ENCODE measurements at regions not wholly inside any gene's neighbourhood (a gene's known extent, or its start where the extent isn't known, plus 50 kb on each side); places are given as distances from the start of the nearest gene placed in this dataset.

DNA sequence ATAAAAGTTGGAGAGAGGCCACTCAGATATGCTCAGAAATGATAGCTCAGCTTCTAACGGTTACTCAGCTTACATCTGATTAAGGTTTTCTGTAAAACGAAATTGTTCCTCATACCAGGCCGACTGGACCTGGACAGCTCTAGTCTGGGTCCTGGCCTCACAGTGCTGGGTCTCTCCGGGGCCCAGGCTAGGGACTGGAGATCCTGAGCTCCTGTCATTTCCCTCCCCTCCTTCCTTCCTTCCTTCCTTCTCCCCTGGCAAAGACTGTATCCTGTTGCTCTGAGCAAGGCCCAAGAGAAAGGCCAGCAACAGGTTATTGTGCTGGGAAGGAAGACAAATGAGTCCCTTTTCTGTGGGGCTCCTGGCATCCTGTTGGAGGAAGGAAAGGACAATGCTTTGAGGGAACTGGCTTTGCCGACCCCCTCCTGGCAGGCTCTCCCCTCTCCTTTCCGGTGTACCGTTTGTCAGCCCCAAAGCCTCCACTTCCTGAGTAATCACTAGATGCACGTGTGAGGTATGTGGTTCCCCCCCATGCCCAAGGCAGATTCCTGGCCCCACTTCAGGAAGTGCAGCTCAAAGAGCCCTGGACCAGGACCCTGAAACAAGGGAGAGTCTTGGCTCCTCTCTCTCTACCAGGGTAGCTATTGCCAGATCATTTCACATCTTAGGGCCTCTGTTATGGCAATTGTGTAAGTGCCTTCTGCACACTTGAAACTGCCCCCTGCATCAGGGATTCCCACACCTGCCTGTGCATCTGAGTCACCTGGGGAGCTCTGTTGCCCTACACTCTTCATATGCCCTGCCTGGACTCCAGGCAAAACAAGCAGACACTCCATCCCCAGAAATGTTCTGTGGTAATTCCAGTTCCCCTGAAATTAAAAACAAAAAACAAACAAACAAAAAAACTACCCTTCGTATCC lies 212.7 kb upstream of the FGGY start:
- Histone ChIP-seq H3K27me3 (ENCODE audit: control insufficient read depth in 5 of 5, insufficient read depth in 4 of 5, low read length in 5 of 5) (no peaks in the 10 kb centered on the region), H3K36me3 (ENCODE audit: control insufficient read depth in 5 of 5, insufficient read depth in 5 of 5, low read length in 5 of 5) (no peaks in the 10 kb centered on the region), H3K27ac (ENCODE audit: low read depth, low read length) (peak overlapping the region; percentile 37), H3K9me3 (ENCODE audit: control insufficient read depth in 5 of 5, low read length in 5 of 5) (peaks cover 0 to 5% (median 0%) of the 10 kb centered on the region in 5 donors), H3K9ac (ENCODE audit: low read length in 5 of 5) (no peak overlapping the region), H3K4me1 (ENCODE audit: control insufficient read depth in 5 of 5, insufficient read depth in 5 of 5, low read length in 5 of 5) (peaks cover 0 to 30% (median 9%) of the 10 kb centered on the region in 5 donors), H3K4me3 (ENCODE audit: low read depth in 1 of 5, low read length in 5 of 5) (no peak overlapping the region)

DNA sequence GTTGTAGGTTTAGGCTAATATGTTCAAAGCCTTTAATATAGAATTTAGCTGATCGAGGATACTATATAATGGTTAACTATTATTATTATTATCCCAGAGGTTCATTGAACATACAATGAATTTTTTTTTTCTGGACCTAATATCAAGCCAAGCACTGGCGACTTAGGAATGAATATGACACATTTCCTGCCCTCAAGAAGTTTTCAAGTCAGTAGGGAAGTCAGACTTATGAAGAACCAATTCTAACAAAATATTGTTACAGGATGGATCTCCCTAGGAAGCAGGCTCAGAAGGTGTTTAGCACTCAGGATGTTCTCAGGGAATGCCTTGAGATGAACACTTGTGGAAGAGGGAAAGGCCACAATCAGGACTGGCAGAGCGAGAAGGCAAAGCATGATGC lies 211.8 kb upstream of the FGGY start:
- no peak overlapping the region for H3K9ac ChIP-seq (ENCODE audit: low read length in 5 of 5)
- peaks cover 0 to 25% (median 5%) of the 10 kb centered on the region in 5 donors for H3K4me1 ChIP-seq (ENCODE audit: control insufficient read depth in 5 of 5, insufficient read depth in 5 of 5, low read length in 5 of 5)
- peaks cover 0 to 8% (median 0%) of the 10 kb centered on the region in 5 donors for H3K9me3 ChIP-seq (ENCODE audit: control insufficient read depth in 5 of 5, low read length in 5 of 5)
- H3K27ac ChIP-seq (ENCODE audit: low read depth, low read length): peak overlapping the region; percentile 37
- no peaks in the 10 kb centered on the region for H3K27me3 ChIP-seq (ENCODE audit: control insufficient read depth in 5 of 5, insufficient read depth in 4 of 5, low read length in 5 of 5)
- no peak overlapping the region for H3K4me3 ChIP-seq (ENCODE audit: low read depth in 1 of 5, low read length in 5 of 5)
- no peaks in the 10 kb centered on the region for H3K36me3 ChIP-seq (ENCODE audit: control insufficient read depth in 5 of 5, insufficient read depth in 5 of 5, low read length in 5 of 5)

DNA sequence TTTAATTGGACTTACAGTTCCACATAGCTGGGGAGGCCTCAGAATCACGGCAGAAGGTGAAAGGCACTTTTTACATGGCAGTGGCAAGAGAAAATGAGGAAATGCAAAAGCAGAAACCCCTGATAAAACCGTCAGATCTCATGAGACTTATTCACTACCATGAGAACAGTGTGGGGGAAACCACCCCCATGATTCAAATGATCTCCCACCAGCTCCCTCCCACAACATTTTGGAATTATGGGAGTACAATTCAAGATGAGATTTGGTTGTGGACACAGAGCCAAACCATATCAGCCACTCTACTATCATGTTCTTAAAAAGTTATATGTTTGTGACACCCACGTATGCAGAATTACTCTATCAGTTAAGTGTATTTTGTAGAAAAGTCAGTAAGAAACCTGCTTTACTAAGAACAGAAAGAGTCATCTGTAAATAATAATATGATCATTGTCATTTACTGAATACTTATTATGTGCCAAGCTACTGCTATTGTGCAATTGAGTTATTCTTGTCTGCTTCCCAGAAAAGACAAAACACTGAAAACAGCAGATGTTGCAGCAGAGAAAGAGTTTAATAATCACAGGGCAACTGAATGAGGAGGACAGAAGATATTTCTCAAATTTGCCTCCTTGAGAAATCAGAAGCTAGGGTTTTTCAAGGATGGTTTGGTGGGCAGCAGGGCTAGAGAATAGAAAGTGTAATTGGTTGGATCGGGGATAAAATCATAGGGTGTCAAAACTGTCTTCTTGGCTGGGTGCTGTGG lies 207.7 kb upstream of the FGGY start:
- Histone ChIP-seq H3K27ac (ENCODE audit: low read depth, low read length) (no peak overlapping the region), H3K4me3 (ENCODE audit: low read depth in 1 of 5, low read length in 5 of 5) (no peak overlapping the region), H3K9ac (ENCODE audit: low read length in 5 of 5) (no peak overlapping the region), H3K36me3 (ENCODE audit: control insufficient read depth in 5 of 5, insufficient read depth in 5 of 5, low read length in 5 of 5) (no peaks in the 10 kb centered on the region), H3K4me1 (ENCODE audit: control insufficient read depth in 5 of 5, insufficient read depth in 5 of 5, low read length in 5 of 5) (peaks cover 0 to 12% (median 2%) of the 10 kb centered on the region in 5 donors), H3K27me3 (ENCODE audit: control insufficient read depth in 5 of 5, insufficient read depth in 4 of 5, low read length in 5 of 5) (no peaks in the 10 kb centered on the region), H3K9me3 (ENCODE audit: control insufficient read depth in 5 of 5, low read length in 5 of 5) (peaks cover 0 to 8% (median 0%) of the 10 kb centered on the region in 5 donors)

DNA sequence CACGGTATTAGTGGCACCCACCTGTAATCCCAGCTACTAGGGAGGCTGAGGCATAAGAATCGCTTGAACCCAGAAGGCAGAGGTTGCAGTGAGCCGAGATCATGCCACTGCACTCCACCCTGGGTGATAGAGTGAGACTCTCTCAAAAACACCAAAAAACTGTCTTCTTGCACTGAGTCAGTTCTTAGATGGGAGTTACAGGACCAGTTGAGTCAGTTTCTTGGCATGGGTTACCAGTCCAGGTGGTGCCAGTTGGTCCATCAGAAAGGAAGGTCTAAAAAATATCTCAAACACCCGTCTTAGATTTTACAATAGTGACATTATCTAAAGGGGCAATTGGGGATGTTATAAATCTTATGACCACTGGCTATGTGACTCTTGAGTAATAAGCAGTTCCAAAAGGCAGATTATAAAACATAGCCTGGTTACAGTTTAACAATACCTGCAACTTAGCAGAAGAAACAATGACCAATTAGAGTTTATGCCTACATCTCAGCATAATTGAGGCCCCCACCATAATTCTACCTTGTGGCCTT lies 206.9 kb upstream of the FGGY start:
- Histone ChIP-seq H3K4me1 (ENCODE audit: control insufficient read depth in 5 of 5, insufficient read depth in 5 of 5, low read length in 5 of 5) (peaks cover 0 to 5% (median 0%) of the 10 kb centered on the region in 5 donors), H3K4me3 (ENCODE audit: low read depth in 1 of 5, low read length in 5 of 5) (no peak overlapping the region), H3K27ac (ENCODE audit: low read depth, low read length) (no peak overlapping the region), H3K27me3 (ENCODE audit: control insufficient read depth in 5 of 5, insufficient read depth in 4 of 5, low read length in 5 of 5) (no peaks in the 10 kb centered on the region), H3K9me3 (ENCODE audit: control insufficient read depth in 5 of 5, low read length in 5 of 5) (peaks cover 0 to 8% (median 0%) of the 10 kb centered on the region in 5 donors), H3K9ac (ENCODE audit: low read length in 5 of 5) (no peak overlapping the region), H3K36me3 (ENCODE audit: control insufficient read depth in 5 of 5, insufficient read depth in 5 of 5, low read length in 5 of 5) (no peaks in the 10 kb centered on the region)

DNA sequence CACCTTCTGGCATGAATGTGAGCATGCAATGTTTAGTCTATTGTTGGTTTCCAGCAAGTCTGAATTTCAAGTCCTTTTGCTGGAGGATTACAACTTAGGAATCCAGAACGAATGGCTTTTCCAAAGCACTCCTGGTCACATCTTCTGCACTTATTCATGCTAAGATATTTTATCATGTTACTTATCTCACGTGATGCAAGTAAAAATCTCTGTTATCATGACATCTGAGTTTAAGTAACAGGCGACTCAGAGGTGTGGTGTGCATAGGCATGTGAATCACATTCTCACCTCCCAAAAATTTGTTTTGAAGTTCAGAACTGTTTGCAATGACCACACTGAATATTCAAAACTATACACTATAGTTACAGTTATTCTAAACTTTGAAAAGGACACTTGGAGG lies 204.8 kb upstream of the FGGY start:
- Histone ChIP-seq H3K9me3 (ENCODE audit: control insufficient read depth in 5 of 5, low read length in 5 of 5) (peaks cover 0 to 8% (median 0%) of the 10 kb centered on the region in 5 donors), H3K27ac (ENCODE audit: low read depth, low read length) (no peak overlapping the region), H3K4me3 (ENCODE audit: low read depth in 1 of 5, low read length in 5 of 5) (no peak overlapping the region), H3K9ac (ENCODE audit: low read length in 5 of 5) (no peak overlapping the region), H3K27me3 (ENCODE audit: control insufficient read depth in 5 of 5, insufficient read depth in 4 of 5, low read length in 5 of 5) (no peaks in the 10 kb centered on the region), H3K4me1 (ENCODE audit: control insufficient read depth in 5 of 5, insufficient read depth in 5 of 5, low read length in 5 of 5) (peaks cover 0 to 4% (median 0%) of the 10 kb centered on the region in 5 donors), H3K36me3 (ENCODE audit: control insufficient read depth in 5 of 5, insufficient read depth in 5 of 5, low read length in 5 of 5) (no peaks in the 10 kb centered on the region)

DNA sequence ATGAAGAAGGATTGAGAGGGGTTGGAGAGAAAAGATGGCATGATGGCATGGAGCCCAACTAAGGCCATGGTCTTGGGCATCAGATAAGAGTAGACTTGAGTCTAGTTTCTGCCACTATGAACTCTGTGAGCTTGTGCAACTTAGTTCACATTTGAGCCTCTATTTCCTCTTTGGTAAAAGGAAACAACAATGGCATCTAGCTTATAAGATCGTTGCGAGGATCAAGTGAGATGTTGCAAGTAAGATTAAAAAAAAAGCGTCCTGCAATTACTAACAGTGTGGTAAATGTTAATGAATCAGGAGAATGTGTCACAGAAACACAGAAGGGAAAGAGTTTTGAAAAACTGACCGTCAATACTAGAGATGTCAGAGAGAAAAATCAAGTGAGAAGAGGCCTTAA lies 202.9 kb upstream of the FGGY start:
- Histone ChIP-seq H3K9me3 (ENCODE audit: control insufficient read depth in 5 of 5, low read length in 5 of 5) (peaks cover 0 to 6% (median 0%) of the 10 kb centered on the region in 5 donors), H3K9ac (ENCODE audit: low read length in 5 of 5) (no peak overlapping the region), H3K27ac (ENCODE audit: low read depth, low read length) (no peak overlapping the region), H3K4me1 (ENCODE audit: control insufficient read depth in 5 of 5, insufficient read depth in 5 of 5, low read length in 5 of 5) (peaks cover 0 to 4% (median 0%) of the 10 kb centered on the region in 5 donors), H3K27me3 (ENCODE audit: control insufficient read depth in 5 of 5, insufficient read depth in 4 of 5, low read length in 5 of 5) (no peaks in the 10 kb centered on the region), H3K4me3 (ENCODE audit: low read depth in 1 of 5, low read length in 5 of 5) (no peak overlapping the region), H3K36me3 (ENCODE audit: control insufficient read depth in 5 of 5, insufficient read depth in 5 of 5, low read length in 5 of 5) (no peaks in the 10 kb centered on the region)

DNA sequence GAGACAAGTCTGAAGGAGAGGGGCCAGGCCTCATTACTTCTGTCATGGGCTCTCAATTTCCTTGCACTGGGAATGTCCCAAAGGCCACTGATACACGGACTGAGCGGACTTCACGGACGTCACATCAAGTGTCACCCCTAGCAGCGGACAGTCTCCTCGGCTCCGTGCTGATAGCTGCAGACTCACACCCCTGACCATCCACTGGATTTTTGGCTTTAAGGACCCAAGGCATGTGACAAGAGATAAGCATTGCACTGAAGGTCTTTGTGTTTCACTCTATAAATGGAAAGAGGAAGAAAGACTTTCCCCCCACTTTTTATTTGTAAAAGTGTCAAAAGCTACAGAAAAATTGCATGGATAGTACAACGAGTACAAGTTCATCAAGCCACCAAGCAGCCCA lies 200.4 kb upstream of the FGGY start:
- Histone ChIP-seq H3K9ac (ENCODE audit: low read length in 5 of 5) (no peak overlapping the region), H3K27ac (ENCODE audit: low read depth, low read length) (no peak overlapping the region), H3K36me3 (ENCODE audit: control insufficient read depth in 5 of 5, insufficient read depth in 5 of 5, low read length in 5 of 5) (no peaks in the 10 kb centered on the region), H3K9me3 (ENCODE audit: control insufficient read depth in 5 of 5, low read length in 5 of 5) (no peaks in the 10 kb centered on the region), H3K27me3 (ENCODE audit: control insufficient read depth in 5 of 5, insufficient read depth in 4 of 5, low read length in 5 of 5) (no peaks in the 10 kb centered on the region), H3K4me1 (ENCODE audit: control insufficient read depth in 5 of 5, insufficient read depth in 5 of 5, low read length in 5 of 5) (peaks cover 0 to 4% (median 0%) of the 10 kb centered on the region in 5 donors), H3K4me3 (ENCODE audit: low read depth in 1 of 5, low read length in 5 of 5) (no peak overlapping the region)

DNA sequence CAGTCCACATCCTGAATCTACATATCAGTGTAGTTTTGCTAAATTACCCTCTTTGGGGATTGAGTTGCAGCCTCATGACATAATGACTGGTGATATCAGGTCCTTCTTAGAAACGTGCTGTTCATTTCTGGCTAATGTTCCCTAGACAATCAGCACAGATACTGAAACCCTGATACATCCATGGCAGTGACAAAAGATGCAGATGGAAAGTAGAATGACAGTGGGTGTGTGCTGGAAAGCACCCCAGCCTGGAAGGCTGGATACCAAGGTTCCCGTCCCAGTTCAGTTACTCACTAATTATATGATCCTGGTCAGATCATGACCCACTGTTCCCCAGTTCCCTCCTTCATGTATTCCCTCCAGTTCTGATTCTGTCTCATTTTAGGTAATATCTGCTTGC lies 198.2 kb upstream of the FGGY start:
- no peaks in the 10 kb centered on the region for H3K27me3 ChIP-seq (ENCODE audit: control insufficient read depth in 5 of 5, insufficient read depth in 4 of 5, low read length in 5 of 5)
- no peak overlapping the region for H3K9ac ChIP-seq (ENCODE audit: low read length in 5 of 5)
- H3K27ac ChIP-seq (ENCODE audit: low read depth, low read length): no peak overlapping the region
- peaks cover 0 to 4% (median 0%) of the 10 kb centered on the region in 5 donors for H3K4me1 ChIP-seq (ENCODE audit: control insufficient read depth in 5 of 5, insufficient read depth in 5 of 5, low read length in 5 of 5)
- no peaks in the 10 kb centered on the region for H3K36me3 ChIP-seq (ENCODE audit: control insufficient read depth in 5 of 5, insufficient read depth in 5 of 5, low read length in 5 of 5)
- peaks cover 0 to 3% (median 0%) of the 10 kb centered on the region in 5 donors for H3K9me3 ChIP-seq (ENCODE audit: control insufficient read depth in 5 of 5, low read length in 5 of 5)
- no peak overlapping the region for H3K4me3 ChIP-seq (ENCODE audit: low read depth in 1 of 5, low read length in 5 of 5)

DNA sequence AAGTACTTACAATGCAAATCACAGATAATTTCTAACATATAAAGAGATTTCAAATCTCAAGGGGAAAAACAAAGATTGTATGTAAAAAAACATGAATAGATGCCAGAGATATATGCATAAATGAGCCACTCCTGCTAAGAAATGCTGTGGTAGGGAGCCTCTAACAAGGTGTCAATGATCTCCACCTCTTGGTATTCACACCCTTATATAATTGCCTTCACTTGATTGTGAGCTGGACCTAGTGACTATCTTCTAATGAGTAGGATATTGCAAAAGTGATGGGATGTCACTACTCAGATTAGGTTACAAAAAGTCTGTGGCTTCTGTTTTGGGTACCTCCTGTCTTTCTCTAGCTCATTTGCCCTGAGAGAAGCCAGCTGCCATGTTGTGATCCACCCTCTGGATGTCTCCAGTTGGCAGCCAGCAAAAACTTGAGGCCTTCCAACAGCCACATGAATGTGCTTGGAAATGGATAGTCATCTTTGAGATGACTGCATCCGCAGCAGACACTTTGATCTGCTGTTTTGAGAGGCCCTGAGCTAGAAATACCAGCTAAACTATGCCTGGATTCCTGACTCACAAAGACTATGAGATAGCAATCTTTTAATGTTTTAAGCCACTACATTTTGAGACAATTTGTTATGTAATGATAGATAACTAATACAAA lies 196.1 kb upstream of the FGGY start:
- H3K9me3 ChIP-seq (ENCODE audit: control insufficient read depth in 5 of 5, low read length in 5 of 5): peaks cover 0 to 3% (median 0%) of the 10 kb centered on the region in 5 donors
- H3K27ac ChIP-seq (ENCODE audit: low read depth, low read length): no peak overlapping the region
- H3K4me3 ChIP-seq (ENCODE audit: low read depth in 1 of 5, low read length in 5 of 5): no peak overlapping the region
- H3K36me3 ChIP-seq (ENCODE audit: control insufficient read depth in 5 of 5, insufficient read depth in 5 of 5, low read length in 5 of 5): no peaks in the 10 kb centered on the region
- H3K4me1 ChIP-seq (ENCODE audit: control insufficient read depth in 5 of 5, insufficient read depth in 5 of 5, low read length in 5 of 5): peaks cover 0 to 12% (median 7%) of the 10 kb centered on the region in 5 donors
- H3K27me3 ChIP-seq (ENCODE audit: control insufficient read depth in 5 of 5, insufficient read depth in 4 of 5, low read length in 5 of 5): no peaks in the 10 kb centered on the region
- H3K9ac ChIP-seq (ENCODE audit: low read length in 5 of 5): no peak overlapping the region

Data from subcutaneous abdominal adipose tissue (tissue), 5 donors.